ENCODE measurements at regions not wholly inside any gene's neighbourhood (a gene's known extent, or its start where the extent isn't known, plus 50 kb on each side); places are given as distances from the start of the nearest gene placed in this dataset.

GRCh38 chr4:175253184-175253902 lies 335.2 kb downstream of the ADAM29 start:
- DNase-seq (ENCODE audit: missing footprints) (no peak), ATAC-seq (peak; percentile 16)
- intact Hi-C loops (cut with DNase I) = no loop called here

DNA sequence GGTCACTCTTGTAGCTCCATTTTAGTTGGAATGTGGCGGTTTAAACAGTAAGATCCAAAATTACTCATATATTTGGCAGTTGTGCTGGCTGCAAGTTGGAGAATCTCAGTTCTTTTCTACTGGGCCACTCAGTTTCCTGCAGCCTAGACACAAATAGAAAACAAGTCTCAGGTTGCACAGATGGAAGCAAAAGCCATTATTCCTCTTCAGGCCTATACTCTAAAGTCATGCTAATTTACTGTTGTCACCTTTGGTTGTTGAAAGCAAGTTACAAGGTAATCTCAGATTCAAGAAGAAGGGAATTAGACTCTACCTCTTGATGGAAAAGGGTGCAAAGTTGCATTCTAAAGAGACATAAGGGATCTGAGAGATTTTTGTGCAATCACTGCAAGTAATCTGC lies 345.4 kb downstream of the ADAM29 start:
- DNase-seq (ENCODE audit: missing footprints) (no peak), ATAC-seq (no peak)

GRCh38 chr4:175271010-175271630 lies 353.0 kb downstream of the ADAM29 start:
- intact Hi-C loops (cut with DNase I) = no loop called here
- no peak for ATAC-seq
- DNase-seq (ENCODE audit: missing footprints) = no peak

More for the DNA sequence above, 345.4 kb downstream of the ADAM29 start:
- intact Hi-C loops (cut with DNase I) = no loop called here

GRCh38 chr4:175273995-175274753 lies 356.0 kb downstream of the ADAM29 start:
- ATAC-seq (peak; percentile 31), DNase-seq (ENCODE audit: missing footprints) (no peak)
- intact Hi-C loops (cut with DNase I) = no loop called here

DNA sequence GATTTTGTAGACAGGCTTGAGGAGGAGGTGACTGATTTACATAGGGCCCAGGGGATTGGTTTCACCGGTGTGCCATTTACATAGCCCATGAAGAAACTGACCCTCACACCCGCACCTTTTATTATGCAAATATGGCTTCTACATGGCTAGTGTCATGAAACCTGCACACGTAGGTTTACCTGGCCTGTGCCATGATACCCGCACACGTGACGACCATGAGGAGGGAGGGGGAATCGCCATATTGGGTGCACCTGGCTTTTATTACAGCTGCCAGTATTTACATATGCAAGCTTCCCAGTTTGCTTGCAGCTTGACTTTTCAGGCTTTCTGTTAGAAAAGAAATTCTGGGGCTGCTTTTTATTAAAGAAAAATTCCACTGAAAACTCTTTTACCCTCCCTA lies 359.7 kb downstream of the ADAM29 start:
- intact Hi-C loops (cut with DNase I) = no loop called here
- DNase-seq (ENCODE audit: missing footprints) = no peak
- ATAC-seq = no peak

DNA sequence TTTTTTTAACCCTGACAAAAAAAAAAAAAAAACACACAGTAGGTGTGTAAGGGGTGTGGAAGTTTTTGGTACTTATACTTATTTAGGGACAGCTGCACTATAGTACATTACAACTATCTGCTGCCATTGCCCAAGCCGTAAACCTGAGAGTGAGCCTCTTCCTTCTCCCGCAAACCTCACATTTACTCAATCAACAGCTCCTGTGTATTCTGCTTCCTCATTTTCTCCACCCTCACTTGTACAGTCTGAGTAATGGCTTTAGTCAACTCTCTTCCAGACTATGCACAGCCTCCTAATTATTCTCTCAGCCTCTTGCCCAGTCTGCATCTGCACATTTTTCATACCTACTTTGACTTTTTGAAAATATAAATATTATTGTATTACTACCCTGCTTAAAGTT lies 362.0 kb downstream of the ADAM29 start:
- DNase-seq (ENCODE audit: missing footprints) = no peak
- no peak for ATAC-seq
- intact Hi-C loops (cut with DNase I) = loop anchor here (5.0 kb wide), 1 partner anchor 97 kb away; no protein-coding TSS in a partner anchor

- intact Hi-C loops (cut with DNase I) = loop anchor here (5.0 kb wide), 1 partner anchor 95 kb away; no protein-coding TSS in a partner anchor
- no peak for ATAC-seq
- no peak for DNase-seq (ENCODE audit: missing footprints)
These were observed 363.7 kb downstream of the ADAM29 start for GRCh38 chr4:175281894-175282293.

GRCh38 chr4:175282407-175282806 lies 364.2 kb downstream of the ADAM29 start:
- intact Hi-C loops (cut with DNase I) = loop anchor here (5.0 kb wide), 1 partner anchor 95 kb away; no protein-coding TSS in a partner anchor
- peak; percentile 50 for ATAC-seq
- no peak for DNase-seq (ENCODE audit: missing footprints)

GRCh38 chr4:175290401-175290800 lies 372.2 kb downstream of the ADAM29 start:
- ATAC-seq (no peak), DNase-seq (ENCODE audit: missing footprints) (no peak)
- intact Hi-C loops (cut with DNase I) = no loop called here

- intact Hi-C loops (cut with DNase I) = no loop called here
- DNase-seq (ENCODE audit: missing footprints) = no peak
- no peak for ATAC-seq
These were observed 379.9 kb downstream of the ADAM29 start for GRCh38 chr4:175297965-175298565.

DNA sequence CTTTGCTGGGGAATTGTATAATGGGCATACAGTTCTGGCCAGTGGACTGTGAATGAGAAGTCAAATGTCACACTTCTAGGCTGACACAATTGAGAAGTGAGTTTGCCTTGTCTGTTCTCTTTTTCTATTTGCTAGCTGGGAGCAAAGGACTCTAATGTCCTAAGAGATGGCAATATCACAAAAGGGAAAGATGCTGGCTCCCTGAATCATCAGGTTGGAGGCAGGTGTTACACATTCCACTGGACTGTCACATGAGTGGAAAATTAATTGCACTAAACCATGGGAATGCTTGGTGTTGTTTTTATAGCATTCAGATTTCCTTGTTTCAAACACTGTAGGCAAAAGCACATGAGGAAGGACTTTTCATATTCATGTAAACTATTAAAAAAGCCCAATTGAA lies 388.3 kb downstream of the ADAM29 start:
- intact Hi-C loops (cut with DNase I) = no loop called here
- DNase-seq (ENCODE audit: missing footprints) = no peak
- no peak for ATAC-seq

- DNase-seq (ENCODE audit: missing footprints) (no peak), ATAC-seq (no peak)
- intact Hi-C loops (cut with DNase I) = no loop called here
These were observed 389.2 kb downstream of the ADAM29 start for GRCh38 chr4:175307326-175307725.

- no peak for ATAC-seq
- no peak for DNase-seq (ENCODE audit: missing footprints)
- intact Hi-C loops (cut with DNase I) = no loop called here
These were observed 390.1 kb downstream of the ADAM29 start for GRCh38 chr4:175308236-175308635.

DNA sequence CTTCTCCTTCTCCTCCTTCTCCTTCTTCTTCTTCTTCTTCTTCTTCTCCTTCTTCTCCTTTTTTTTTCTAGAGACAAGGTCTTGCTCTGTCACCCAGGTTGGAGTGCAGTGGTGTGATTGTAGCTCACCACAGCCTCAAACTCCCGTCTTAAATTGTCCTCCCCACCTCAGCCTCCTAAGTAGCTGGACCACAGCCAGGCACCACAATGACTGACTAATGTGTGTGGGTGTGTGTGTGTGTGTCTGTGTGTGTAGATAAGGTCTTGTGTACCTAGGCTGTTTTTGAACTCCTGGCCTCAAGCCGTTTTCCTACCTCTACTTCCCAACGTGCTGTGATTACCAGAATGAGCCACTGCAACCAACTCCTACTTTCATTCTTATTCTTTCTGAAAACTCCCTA lies 390.9 kb downstream of the ADAM29 start:
- no peak for DNase-seq (ENCODE audit: missing footprints)
- intact Hi-C loops (cut with DNase I) = no loop called here
- no peak for ATAC-seq

DNA sequence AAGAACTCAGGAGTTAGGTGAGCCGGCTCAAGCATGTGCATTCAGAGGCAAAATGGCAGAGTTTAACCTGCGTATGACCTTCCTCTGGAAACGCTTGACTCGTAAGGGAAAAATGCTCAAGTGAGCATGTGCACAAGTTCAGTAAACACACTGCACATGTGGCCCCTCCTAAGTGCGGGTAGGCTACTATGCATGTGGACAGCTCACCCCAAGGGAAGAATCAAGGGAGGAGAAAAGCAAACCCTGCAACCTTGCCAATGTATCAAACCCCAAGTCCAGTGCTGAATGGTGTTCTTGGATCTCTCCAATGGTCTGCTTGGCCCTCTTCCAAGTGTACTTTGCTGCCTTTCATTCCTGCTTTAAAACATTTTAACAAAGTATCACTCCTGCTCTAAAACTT lies 407.1 kb downstream of the ADAM29 start:
- ATAC-seq (no peak), DNase-seq (ENCODE audit: missing footprints) (no peak)
- intact Hi-C loops (cut with DNase I) = no loop called here

DNA sequence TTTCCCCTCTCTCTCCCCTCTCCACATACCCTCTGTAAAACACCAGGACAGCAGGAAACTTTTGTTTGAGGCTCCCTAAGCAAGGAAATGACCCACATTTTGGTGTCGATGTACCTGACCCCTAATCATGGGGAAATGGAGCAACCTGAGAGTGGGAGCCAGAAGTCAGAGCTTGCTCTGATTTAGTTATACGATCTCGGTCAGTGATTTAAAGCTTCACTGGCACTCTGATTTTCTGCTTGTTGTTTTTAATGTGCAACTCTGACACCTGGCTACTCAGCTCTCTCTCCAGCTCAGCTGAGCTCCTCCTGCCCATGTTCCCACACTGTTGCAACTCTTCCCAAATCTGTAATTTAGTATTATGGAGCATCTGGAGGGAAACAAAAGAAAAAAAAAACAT lies 408.6 kb downstream of the ADAM29 start:
- intact Hi-C loops (cut with DNase I) = no loop called here
- ATAC-seq (no peak), DNase-seq (ENCODE audit: missing footprints) (no peak)

DNA sequence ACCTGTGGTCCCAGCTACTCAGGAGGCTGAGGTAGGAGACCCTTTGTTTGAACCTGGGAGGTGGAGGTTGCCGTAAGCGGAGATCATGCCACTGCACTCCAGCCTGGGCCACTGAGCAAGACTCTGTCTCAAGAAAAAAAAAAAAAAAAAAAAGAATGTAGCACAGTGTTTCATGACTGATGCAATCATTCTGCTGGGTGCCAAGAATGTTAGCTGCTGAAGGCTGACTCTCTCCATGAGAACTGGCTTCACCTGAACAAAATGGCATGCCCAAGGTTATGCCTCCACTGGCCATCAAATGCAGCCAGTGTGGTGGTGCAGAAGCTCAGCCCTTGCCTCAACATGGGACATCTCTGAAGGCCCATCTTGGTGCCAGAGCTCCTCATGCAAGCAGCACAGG lies 412.1 kb downstream of the ADAM29 start:
- DNase-seq (ENCODE audit: missing footprints) = no peak
- intact Hi-C loops (cut with DNase I) = no loop called here

DNA sequence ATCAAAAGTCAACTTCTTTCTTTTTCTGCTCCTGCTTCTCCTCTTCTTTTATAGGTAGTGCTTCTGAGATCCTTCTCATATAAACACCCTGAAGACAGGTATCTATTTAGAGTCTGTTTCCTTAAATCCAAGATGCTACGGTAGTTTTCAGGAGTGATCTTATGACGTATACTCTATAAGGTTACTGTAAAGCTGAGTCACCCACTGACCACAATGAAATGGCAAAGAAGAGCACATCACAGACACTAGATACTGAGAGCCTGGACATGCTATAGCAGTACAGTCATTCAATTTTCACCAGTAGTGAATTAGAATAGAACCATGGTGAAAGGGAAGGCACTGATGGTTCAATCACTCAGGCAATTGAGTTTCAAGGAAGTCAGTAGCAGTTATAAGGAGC lies 412.5 kb downstream of the ADAM29 start:
- intact Hi-C loops (cut with DNase I) = no loop called here
- DNase-seq (ENCODE audit: missing footprints) = no peak
- no peak for ATAC-seq

More for the DNA sequence above, 412.1 kb downstream of the ADAM29 start:
- ATAC-seq = no peak

- intact Hi-C loops (cut with DNase I) = no loop called here
- ATAC-seq = no peak
These were observed 417.2 kb downstream of the ADAM29 start for GRCh38 chr4:175335331-175335730.

More at GRCh38 chr4:175335331-175335730, 417.2 kb downstream of the ADAM29 start:
- DNase-seq (ENCODE audit: missing footprints) = no peak

Measured in Right ventricle myocardium inferior (tissue), 1 donor.